HCT116 (cell line): ENCODE measurements at regions not wholly inside any gene's neighbourhood (a gene's known extent, or its start where the extent isn't known, plus 50 kb on each side); places are given as distances from the start of the nearest gene placed in this dataset.

ENCODE experiments used
- ATAC-seq: fragments of 200-7000 bp; cut with Tn5 transposase; 2 replicates; pipeline ENCODE4 v1.9.1; 2020; ENCODE audit warnings: mild to moderate bottlenecking, moderate library complexity
- BruUV-seq: library from RNA; stranded (reverse); fragments of 400-500 nt; replicated peaks from 2 replicates; lab custom pipeline; 2021; lab: Mats Ljungman, UMichigan
- CTCF ChIA-PET: fragments of 300-600 bp; sonication (Branson Sonifier 250); formaldehyde crosslinking; loops from one replicate; lab custom pipeline; 2021; ENCODE audit warnings: antibody characterized with exemption; lab: Charles Lee
- POLR2A ChIA-PET: fragments of 300-600, 350-600 bp; sonication (Branson Sonifier 250); formaldehyde crosslinking; loops from one replicate; lab custom pipeline; 2021; ENCODE audit warnings: antibody characterized with exemption; lab: Charles Lee
- RAD21 ChIA-PET, 2 experiments: fragments of 300-600 bp; sonication (Branson Sonifier 250); formaldehyde crosslinking; loops; one replicate each; lab custom pipeline; 2023; ENCODE audit warnings: low total read pairs in 2 of 2; ENCODE audit not compliant: uncharacterized antibody in 2 of 2, unreplicated experiment in 2 of 2, low non-redundant PET in 1 of 2; lab: Charles Lee
- DNase-seq: peaks from one replicate; pipeline ENCODE4 v3.0.0-alpha.2; 2010; ENCODE audit warnings: low read depth, low spot score
- H2AFZ ChIP-seq: fragments of 200-600 bp; shearing (Covaris generic), sonication (generic); 2 replicates; pipeline ENCODE4 v1.6.1; 2017; ENCODE audit warnings: low read depth, mixed run types, mixed read lengths, antibody characterized with exemption, low read length; ENCODE audit not compliant: poor library complexity, severe bottlenecking
- H3K27ac ChIP-seq: 2 replicates; pipeline ENCODE4 v1.5.1; 2012; ENCODE audit warnings: low read depth, low read length
- H3K27me3 ChIP-seq: fragments of 200-600 bp; sonication (generic); 2 replicates; pipeline ENCODE4 v1.6.1; 2016; ENCODE audit warnings: mixed run types, low read length, mixed read lengths; ENCODE audit not compliant: insufficient read depth
- H3K36me3 ChIP-seq, 2 experiments: fragments of 200-500 bp in 1 of 2; fragments of 200-600 bp in 1 of 2; sonication (Bioruptor generic) in 1 of 2; sonication (generic) in 1 of 2; 2 replicates each; pipeline versions ENCODE4 v1.5.1 to v1.6.1; 2014 to 2016; ENCODE audit warnings: low read length in 2 of 2, inconsistent platforms in 1 of 2, mixed read lengths in 1 of 2, mixed run types in 1 of 2; ENCODE audit not compliant: insufficient read depth in 2 of 2, control insufficient read depth in 1 of 2
- H3K4me1 ChIP-seq, 2 experiments: fragments of 200-600 bp in 1 of 2; sonication (generic) in 1 of 2; 2 replicates each; pipeline versions ENCODE4 v1.5.1 to v1.6.1; 2012 to 2017; ENCODE audit warnings: low read length in 2 of 2, inconsistent platforms in 1 of 2, mild to moderate bottlenecking in 1 of 2, mixed read lengths in 1 of 2, mixed run types in 1 of 2, moderate library complexity in 1 of 2; ENCODE audit not compliant: insufficient read depth in 2 of 2, control insufficient read depth in 1 of 2
- H3K4me2 ChIP-seq: fragments of 200-600 bp; sonication (generic); 2 replicates; pipeline ENCODE4 v1.6.1; 2017; ENCODE audit warnings: mixed run types, low read length, mixed read lengths
- H3K4me3 ChIP-seq, 2 experiments: fragments of 200-600 bp in 1 of 2; sonication (generic) in 1 of 2; replicated peaks in 1 of 2; 2 replicates each; pipeline ENCODE4 v1.5.1; 2011 to 2016; ENCODE audit warnings: low read length in 2 of 2, control low read depth in 1 of 2, low read depth in 1 of 2, mild to moderate bottlenecking in 1 of 2, mixed read lengths in 1 of 2, mixed run types in 1 of 2
- H3K79me2 ChIP-seq: fragments of 200-600 bp; sonication (generic); 2 replicates; pipeline ENCODE4 v1.6.1; 2017; ENCODE audit warnings: mild to moderate bottlenecking, mixed run types, low read length, moderate library complexity, mixed read lengths; ENCODE audit not compliant: insufficient read depth
- H3K9ac ChIP-seq: fragments of 200-600 bp; sonication (generic); 2 replicates; pipeline ENCODE4 v1.6.1; 2016; ENCODE audit warnings: low read length, mixed read lengths
- H3K9me2 ChIP-seq: fragments of 200-600 bp; sonication (generic), shearing (Covaris generic); 2 replicates; pipeline ENCODE4 v1.6.1; 2017; ENCODE audit warnings: mixed run types, mild to moderate bottlenecking, moderate library complexity; ENCODE audit not compliant: insufficient read depth
- H3K9me3 ChIP-seq, 2 experiments: fragments of 200-500 bp in 1 of 2; fragments of 200-600 bp in 1 of 2; sonication (Bioruptor generic) in 1 of 2; sonication (generic) in 1 of 2; 2 replicates each; pipeline ENCODE4 v1.6.1; 2014 to 2017; ENCODE audit warnings: low read length in 2 of 2, mixed read lengths in 2 of 2, inconsistent platforms in 1 of 2, low read depth in 1 of 2, mild to moderate bottlenecking in 1 of 2, mixed run types in 1 of 2, moderate library complexity in 1 of 2; ENCODE audit not compliant: control insufficient read depth in 1 of 2, insufficient read depth in 1 of 2
- H4K20me1 ChIP-seq: fragments of 200-600 bp; sonication (generic), shearing (Covaris generic); 2 replicates; pipeline ENCODE4 v1.6.1; 2017; ENCODE audit warnings: mixed run types, mild to moderate bottlenecking, moderate library complexity; ENCODE audit not compliant: insufficient read depth
- ATF3 ChIP-seq: IDR thresholded peaks from 2 replicates; pipeline ENCODE4 v1.6.1; 2012
- CEBPB ChIP-seq: IDR thresholded peaks from 2 replicates; pipeline ENCODE4 v1.6.1; 2012; ENCODE audit warnings: low read depth
- EGR1 ChIP-seq: IDR thresholded peaks from 2 replicates; pipeline ENCODE4 v1.6.1; 2012; ENCODE audit warnings: low read depth
- ELF1 ChIP-seq: IDR thresholded peaks from 2 replicates; pipeline ENCODE4 v1.6.1; 2012; ENCODE audit warnings: low read depth, borderline replicate concordance
- EZH2 ChIP-seq: fragments of 200-600 bp; sonication (generic); IDR thresholded peaks from 2 replicates; pipeline ENCODE4 v1.6.1; 2017; ENCODE audit warnings: antibody characterized with exemption, mixed run types
- EZH2phosphoT487 ChIP-seq: fragments of 200-600 bp; IDR thresholded peaks from 2 replicates; pipeline ENCODE4 v1.6.1; 2018; ENCODE audit warnings: antibody characterized with exemption, borderline replicate concordance
- FOSL1 ChIP-seq: IDR thresholded peaks from 2 replicates; pipeline ENCODE4 v1.6.1; 2012; ENCODE audit warnings: low read depth
- RAD21 ChIP-seq: IDR thresholded peaks from 2 replicates; pipeline ENCODE4 v1.6.1; 2012; ENCODE audit warnings: low read depth, mild to moderate bottlenecking
- SIN3A ChIP-seq: IDR thresholded peaks from 2 replicates; pipeline ENCODE4 v1.6.1; 2012; ENCODE audit warnings: low read depth
- SP1 ChIP-seq: IDR thresholded peaks from 2 replicates; pipeline ENCODE4 v1.6.1; 2012; ENCODE audit warnings: low read depth
- TCF7L2 ChIP-seq: IDR thresholded peaks from 2 replicates; pipeline ENCODE4 v1.7.0; 2011; ENCODE audit warnings: borderline replicate concordance, inconsistent platforms; ENCODE audit not compliant: insufficient read depth, insufficient read length; ENCODE audit errors: extremely low read depth
- intact Hi-C: fragments of 100-400 bp; cut with micrococcal nuclease; formaldehyde crosslinking; loops from 2 replicates; pipeline ENCODE4 v1.10.0; 2022
- TF ChIP-seq, protein P1 (sequence below): IDR thresholded peaks from 2 replicates; pipeline ENCODE4 v1.6.1; 2012; ENCODE audit warnings: low read depth

- TF ChIP-seq TCF7L2 (no peak), EZH2phosphoT487 (no peak), RAD21 (no peak), SP1 (no peak), ELF1 (no peak)
- TF ChIP-seq, protein P1, sequence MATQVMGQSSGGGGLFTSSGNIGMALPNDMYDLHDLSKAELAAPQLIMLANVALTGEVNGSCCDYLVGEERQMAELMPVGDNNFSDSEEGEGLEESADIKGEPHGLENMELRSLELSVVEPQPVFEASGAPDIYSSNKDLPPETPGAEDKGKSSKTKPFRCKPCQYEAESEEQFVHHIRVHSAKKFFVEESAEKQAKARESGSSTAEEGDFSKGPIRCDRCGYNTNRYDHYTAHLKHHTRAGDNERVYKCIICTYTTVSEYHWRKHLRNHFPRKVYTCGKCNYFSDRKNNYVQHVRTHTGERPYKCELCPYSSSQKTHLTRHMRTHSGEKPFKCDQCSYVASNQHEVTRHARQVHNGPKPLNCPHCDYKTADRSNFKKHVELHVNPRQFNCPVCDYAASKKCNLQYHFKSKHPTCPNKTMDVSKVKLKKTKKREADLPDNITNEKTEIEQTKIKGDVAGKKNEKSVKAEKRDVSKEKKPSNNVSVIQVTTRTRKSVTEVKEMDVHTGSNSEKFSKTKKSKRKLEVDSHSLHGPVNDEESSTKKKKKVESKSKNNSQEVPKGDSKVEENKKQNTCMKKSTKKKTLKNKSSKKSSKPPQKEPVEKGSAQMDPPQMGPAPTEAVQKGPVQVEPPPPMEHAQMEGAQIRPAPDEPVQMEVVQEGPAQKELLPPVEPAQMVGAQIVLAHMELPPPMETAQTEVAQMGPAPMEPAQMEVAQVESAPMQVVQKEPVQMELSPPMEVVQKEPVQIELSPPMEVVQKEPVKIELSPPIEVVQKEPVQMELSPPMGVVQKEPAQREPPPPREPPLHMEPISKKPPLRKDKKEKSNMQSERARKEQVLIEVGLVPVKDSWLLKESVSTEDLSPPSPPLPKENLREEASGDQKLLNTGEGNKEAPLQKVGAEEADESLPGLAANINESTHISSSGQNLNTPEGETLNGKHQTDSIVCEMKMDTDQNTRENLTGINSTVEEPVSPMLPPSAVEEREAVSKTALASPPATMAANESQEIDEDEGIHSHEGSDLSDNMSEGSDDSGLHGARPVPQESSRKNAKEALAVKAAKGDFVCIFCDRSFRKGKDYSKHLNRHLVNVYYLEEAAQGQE, result no peak
- TF ChIP-seq, all 23 proteins: peak for 0
Observed at GRCh38 chr7:1316086-1316485, 83.4 kb downstream of the UNCX start (continued).

GRCh38 chr7:1317646-1318045 lies 85.0 kb downstream of the UNCX start:
- Histone ChIP-seq H2AFZ (no peak overlapping the region), H3K4me1 (no peaks in the 10 kb centered on the region), H3K4me2 (no peak overlapping the region), H3K79me2 (no peaks in the 10 kb centered on the region), H3K9ac (no peak overlapping the region), H3K27me3 (no peaks in the 10 kb centered on the region), H3K27ac (no peak overlapping the region), H3K36me3 (no peaks in the 10 kb centered on the region), H3K4me3 (no peak overlapping the region), H3K9me2 (no peaks in the 10 kb centered on the region), H3K9me3 (no peaks in the 10 kb centered on the region), H4K20me1 (no peaks in the 10 kb centered on the region)
- DNase-seq (no peak), ATAC-seq (no peak)
- no TSS peak for BruUV-seq
- RAD21 ChIA-PET, result no interaction called here
- POLR2A ChIA-PET, result no interaction called here
- CTCF ChIA-PET, result no interaction called here
- intact Hi-C loops, result no loop called here
- TF ChIP-seq EZH2, result no peak
- TF ChIP-seq CEBPB, result no peak
- TF ChIP-seq SIN3A, result no peak
- TF ChIP-seq FOSL1, result no peak
- no peak for TF ChIP-seq ATF3
- TF ChIP-seq EGR1, result no peak
